ENCODE measurements at regions not wholly inside any gene's neighbourhood (a gene's known extent, or its start where the extent isn't known, plus 50 kb on each side); places are given as distances from the start of the nearest gene placed in this dataset.

DNA sequence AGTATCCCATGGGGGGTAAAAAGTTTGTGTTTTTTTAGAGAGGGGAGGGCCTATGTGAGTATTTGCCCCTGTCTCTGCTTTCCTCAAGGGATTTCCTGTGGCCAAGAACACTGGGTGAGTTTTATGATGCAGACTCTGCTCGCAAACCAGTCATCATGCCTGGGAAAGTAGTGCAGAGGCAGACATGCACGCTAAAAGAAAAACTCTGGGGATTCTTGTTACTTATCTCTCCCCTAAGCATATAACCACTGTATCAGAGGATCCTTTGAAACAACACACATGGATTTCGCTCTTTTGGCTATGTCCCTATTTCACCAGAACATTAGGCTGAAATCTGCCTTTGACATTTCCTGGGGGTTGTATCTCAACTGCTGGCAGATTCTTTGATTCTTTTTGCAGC is 1845.8 kb upstream of the SEL1L start:
- Histone ChIP-seq H3K9me2 (ENCODE audit: insufficient read depth) (no peaks in the 10 kb centered on the region), H3F3A (replicated peaks; ENCODE audit: low read depth) (no peaks in the 10 kb centered on the region), H3K79me2 (replicated peaks; ENCODE audit: insufficient read depth) (no peaks in the 10 kb centered on the region), H4K20me1 (replicated peaks; ENCODE audit: insufficient read depth) (no peaks in the 10 kb centered on the region), H3K27ac (ENCODE audit: low read depth) (no peak overlapping the region), H3K4me3 (no peak overlapping the region), H2AFZ (peak overlapping the region; percentile 29), H3K36me3 (ENCODE audit: insufficient read depth) (no peaks in the 10 kb centered on the region), H3K27me3 (ENCODE audit: insufficient read depth) (no peaks in the 10 kb centered on the region), H3K4me2 (no peak overlapping the region), H3K4me1 (ENCODE audit: insufficient read depth) (no peaks in the 10 kb centered on the region)
- Mint-ChIP-seq H3K4me1 (no peaks in the 10 kb centered on the region), H3K9me3 (no peaks in the 10 kb centered on the region), H3K27me3 (ENCODE audit: insufficient read depth, low read depth, poor library complexity) (no peaks in the 10 kb centered on the region), H3K36me3 (ENCODE audit: low read depth) (no peaks in the 10 kb centered on the region), H3K4me3 (no peak overlapping the region), H3K27ac (no peak overlapping the region)
- DNase-seq (ENCODE audit: low spot score): no peak
- ATAC-seq: no peak
- no peak for TF ChIP-seq EZH2 (IDR thresholded peaks at IDR 0.05; ENCODE audit: low read depth, unreplicated experiment)
- no peak for TF ChIP-seq JUNB (IDR thresholded peaks at IDR 0.05; ENCODE audit: unreplicated experiment)
- TF ChIP-seq ZNF114 (CRISPR knock-in tag; IDR thresholded peaks at IDR 0.05): no peak
- no peak for TF ChIP-seq STAT1 (IDR thresholded peaks at IDR 0.05; ENCODE audit: unreplicated experiment)
- no peak for TF ChIP-seq NANOG (IDR thresholded peaks at IDR 0.05; ENCODE audit: borderline replicate concordance)
- TF ChIP-seq, protein P1, sequence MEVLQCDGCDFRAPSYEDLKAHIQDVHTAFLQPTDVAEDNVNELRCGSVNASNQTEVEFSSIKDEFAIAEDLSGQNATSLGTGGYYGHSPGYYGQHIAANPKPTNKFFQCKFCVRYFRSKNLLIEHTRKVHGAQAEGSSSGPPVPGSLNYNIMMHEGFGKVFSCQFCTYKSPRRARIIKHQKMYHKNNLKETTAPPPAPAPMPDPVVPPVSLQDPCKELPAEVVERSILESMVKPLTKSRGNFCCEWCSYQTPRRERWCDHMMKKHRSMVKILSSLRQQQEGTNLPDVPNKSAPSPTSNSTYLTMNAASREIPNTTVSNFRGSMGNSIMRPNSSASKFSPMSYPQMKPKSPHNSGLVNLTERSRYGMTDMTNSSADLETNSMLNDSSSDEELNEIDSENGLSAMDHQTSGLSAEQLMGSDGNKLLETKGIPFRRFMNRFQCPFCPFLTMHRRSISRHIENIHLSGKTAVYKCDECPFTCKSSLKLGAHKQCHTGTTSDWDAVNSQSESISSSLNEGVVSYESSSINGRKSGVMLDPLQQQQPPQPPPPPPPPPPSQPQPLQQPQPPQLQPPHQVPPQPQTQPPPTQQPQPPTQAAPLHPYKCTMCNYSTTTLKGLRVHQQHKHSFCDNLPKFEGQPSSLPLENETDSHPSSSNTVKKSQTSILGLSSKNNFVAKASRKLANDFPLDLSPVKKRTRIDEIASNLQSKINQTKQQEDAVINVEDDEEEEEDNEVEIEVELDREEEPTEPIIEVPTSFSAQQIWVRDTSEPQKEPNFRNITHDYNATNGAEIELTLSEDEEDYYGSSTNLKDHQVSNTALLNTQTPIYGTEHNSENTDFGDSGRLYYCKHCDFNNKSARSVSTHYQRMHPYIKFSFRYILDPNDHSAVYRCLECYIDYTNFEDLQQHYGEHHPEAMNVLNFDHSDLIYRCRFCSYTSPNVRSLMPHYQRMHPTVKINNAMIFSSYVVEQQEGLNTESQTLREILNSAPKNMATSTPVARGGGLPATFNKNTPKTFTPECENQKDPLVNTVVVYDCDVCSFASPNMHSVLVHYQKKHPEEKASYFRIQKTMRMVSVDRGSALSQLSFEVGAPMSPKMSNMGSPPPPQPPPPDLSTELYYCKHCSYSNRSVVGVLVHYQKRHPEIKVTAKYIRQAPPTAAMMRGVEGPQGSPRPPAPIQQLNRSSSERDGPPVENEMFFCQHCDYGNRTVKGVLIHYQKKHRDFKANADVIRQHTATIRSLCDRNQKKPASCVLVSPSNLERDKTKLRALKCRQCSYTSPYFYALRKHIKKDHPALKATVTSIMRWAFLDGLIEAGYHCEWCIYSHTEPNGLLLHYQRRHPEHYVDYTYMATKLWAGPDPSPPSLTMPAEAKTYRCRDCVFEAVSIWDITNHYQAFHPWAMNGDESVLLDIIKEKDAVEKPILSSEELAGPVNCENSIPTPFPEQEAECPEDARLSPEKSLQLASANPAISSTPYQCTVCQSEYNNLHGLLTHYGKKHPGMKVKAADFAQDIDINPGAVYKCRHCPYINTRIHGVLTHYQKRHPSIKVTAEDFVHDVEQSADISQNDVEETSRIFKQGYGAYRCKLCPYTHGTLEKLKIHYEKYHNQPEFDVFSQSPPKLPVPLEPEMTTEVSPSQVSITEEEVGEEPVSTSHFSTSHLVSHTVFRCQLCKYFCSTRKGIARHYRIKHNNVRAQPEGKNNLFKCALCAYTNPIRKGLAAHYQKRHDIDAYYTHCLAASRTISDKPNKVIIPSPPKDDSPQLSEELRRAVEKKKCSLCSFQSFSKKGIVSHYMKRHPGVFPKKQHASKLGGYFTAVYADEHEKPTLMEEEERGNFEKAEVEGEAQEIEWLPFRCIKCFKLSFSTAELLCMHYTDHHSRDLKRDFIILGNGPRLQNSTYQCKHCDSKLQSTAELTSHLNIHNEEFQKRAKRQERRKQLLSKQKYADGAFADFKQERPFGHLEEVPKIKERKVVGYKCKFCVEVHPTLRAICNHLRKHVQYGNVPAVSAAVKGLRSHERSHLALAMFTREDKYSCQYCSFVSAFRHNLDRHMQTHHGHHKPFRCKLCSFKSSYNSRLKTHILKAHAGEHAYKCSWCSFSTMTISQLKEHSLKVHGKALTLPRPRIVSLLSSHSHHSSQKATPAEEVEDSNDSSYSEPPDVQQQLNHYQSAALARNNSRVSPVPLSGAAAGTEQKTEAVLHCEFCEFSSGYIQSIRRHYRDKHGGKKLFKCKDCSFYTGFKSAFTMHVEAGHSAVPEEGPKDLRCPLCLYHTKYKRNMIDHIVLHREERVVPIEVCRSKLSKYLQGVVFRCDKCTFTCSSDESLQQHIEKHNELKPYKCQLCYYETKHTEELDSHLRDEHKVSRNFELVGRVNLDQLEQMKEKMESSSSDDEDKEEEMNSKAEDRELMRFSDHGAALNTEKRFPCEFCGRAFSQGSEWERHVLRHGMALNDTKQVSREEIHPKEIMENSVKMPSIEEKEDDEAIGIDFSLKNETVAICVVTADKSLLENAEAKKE (CRISPR knock-in tag; IDR thresholded peaks at IDR 0.05): no peak
- no peak for TF ChIP-seq REST (IDR thresholded peaks at IDR 0.05; ENCODE audit: unreplicated experiment)
- no peak for TF ChIP-seq ETS1 (IDR thresholded peaks at IDR 0.05)
- TF ChIP-seq CREB1 (CRISPR knock-in tag; IDR thresholded peaks at IDR 0.05; ENCODE audit: low read depth): no peak
- TF ChIP-seq, protein P2, sequence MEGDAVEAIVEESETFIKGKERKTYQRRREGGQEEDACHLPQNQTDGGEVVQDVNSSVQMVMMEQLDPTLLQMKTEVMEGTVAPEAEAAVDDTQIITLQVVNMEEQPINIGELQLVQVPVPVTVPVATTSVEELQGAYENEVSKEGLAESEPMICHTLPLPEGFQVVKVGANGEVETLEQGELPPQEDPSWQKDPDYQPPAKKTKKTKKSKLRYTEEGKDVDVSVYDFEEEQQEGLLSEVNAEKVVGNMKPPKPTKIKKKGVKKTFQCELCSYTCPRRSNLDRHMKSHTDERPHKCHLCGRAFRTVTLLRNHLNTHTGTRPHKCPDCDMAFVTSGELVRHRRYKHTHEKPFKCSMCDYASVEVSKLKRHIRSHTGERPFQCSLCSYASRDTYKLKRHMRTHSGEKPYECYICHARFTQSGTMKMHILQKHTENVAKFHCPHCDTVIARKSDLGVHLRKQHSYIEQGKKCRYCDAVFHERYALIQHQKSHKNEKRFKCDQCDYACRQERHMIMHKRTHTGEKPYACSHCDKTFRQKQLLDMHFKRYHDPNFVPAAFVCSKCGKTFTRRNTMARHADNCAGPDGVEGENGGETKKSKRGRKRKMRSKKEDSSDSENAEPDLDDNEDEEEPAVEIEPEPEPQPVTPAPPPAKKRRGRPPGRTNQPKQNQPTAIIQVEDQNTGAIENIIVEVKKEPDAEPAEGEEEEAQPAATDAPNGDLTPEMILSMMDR (conservative IDR thresholded peaks at IDR 0.05; ENCODE audit: low read depth in 2 of 2): no peak
- TF ChIP-seq EZH2phosphoT487 (IDR thresholded peaks at IDR 0.05; ENCODE audit: unreplicated experiment): no peak
- TF ChIP-seq POLR2AphosphoS5 (IDR thresholded peaks at IDR 0.05; ENCODE audit: low read depth): no peak

Measured in GM23338 (cell line).